ENCODE measurements at regions not wholly inside any gene's neighbourhood (a gene's known extent, or its start where the extent isn't known, plus 50 kb on each side); places are given as distances from the start of the nearest gene placed in this dataset.

DNA sequence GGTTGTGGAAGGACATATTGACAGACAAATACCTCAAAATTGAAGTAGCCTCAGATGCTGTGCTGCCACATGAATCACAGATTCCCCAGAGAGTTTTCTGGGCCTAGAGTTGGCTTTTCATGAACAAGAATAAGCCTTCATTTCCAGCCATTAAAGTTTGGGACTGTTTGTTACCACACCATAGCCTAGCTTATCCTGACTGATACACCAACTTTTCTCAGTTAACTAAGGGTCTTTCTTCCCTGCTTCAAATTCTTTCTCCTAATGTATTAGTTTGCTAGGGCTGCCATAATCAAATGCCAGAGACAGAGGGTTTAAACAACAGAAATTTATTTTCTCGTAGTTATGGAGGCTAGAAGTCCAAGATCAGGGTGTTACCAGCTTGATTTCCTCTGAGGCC is 237.4 kb upstream of the ZFP64 start:
- H3K4me1 ChIP-seq (ENCODE audit: insufficient read depth, low read length, poor library complexity, severe bottlenecking): no peaks in the 10 kb centered on the region
- H3K9ac ChIP-seq (ENCODE audit: low read depth, low read length, poor library complexity, severe bottlenecking): no peak overlapping the region
- H3K9me2 ChIP-seq (replicated peaks; ENCODE audit: low read depth, low read length): no peaks in the 10 kb centered on the region
- no peak overlapping the region for H2AFZ ChIP-seq (ENCODE audit: low read length)
- no peaks in the 10 kb centered on the region for H3K36me3 ChIP-seq (ENCODE audit: insufficient read depth, low read length)
- H3K4me3 ChIP-seq (ENCODE audit: low read length, poor library complexity, severe bottlenecking): no peak overlapping the region
- no peak for TF ChIP-seq EZH2phosphoT487 (IDR thresholded peaks at IDR 0.05; ENCODE audit: borderline replicate concordance)
- no peak for TF ChIP-seq CTCF (conservative IDR thresholded peaks at IDR 0.05; ENCODE audit: low read length)
- no peaks in the 10 kb centered on the region for H3K27me3 ChIP-seq (ENCODE audit: insufficient read depth, low read length, poor library complexity, severe bottlenecking)
- H3K79me2 ChIP-seq (ENCODE audit: insufficient read depth, low read length): no peaks in the 10 kb centered on the region
- no peaks in the 10 kb centered on the region for H3K9me3 ChIP-seq (ENCODE audit: insufficient read depth, low read depth, low read length)
- no peaks in the 10 kb centered on the region for H4K20me1 ChIP-seq (ENCODE audit: insufficient read depth, low read length, poor library complexity, severe bottlenecking)
- H3F3A ChIP-seq (ENCODE audit: low read depth): no peaks in the 10 kb centered on the region
- H3K4me2 ChIP-seq (ENCODE audit: low read depth, low read length, poor library complexity, severe bottlenecking): no peak overlapping the region

DNA sequence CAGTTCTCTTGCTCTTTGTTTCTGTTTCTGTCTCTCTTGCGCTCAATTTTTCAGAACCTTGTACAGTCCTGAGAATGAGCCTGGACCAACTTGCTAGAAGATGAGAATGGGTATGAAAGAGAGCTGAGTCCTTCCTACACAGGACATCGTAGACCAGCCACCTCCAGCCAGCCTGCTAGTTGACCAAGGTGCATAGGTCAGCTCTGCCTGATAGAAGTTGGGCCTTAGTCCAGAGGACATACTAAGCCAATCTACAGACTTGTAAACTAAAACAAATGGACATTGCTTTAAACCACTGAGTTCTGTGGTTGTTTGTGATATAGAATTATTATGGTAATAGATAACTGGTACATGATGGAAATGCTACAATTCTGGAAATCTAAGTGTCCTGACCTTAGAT is 236.4 kb upstream of the ZFP64 start:
- Histone ChIP-seq H3K36me3 (ENCODE audit: insufficient read depth, low read length) (no peaks in the 10 kb centered on the region), H3K9me3 (ENCODE audit: insufficient read depth, low read depth, low read length) (no peaks in the 10 kb centered on the region), H3K27me3 (ENCODE audit: insufficient read depth, low read length, poor library complexity, severe bottlenecking) (no peaks in the 10 kb centered on the region), H2AFZ (ENCODE audit: low read length) (no peak overlapping the region), H3K9ac (ENCODE audit: low read depth, low read length, poor library complexity, severe bottlenecking) (no peak overlapping the region), H3K4me2 (ENCODE audit: low read depth, low read length, poor library complexity, severe bottlenecking) (no peak overlapping the region), H3F3A (ENCODE audit: low read depth) (0 out of 2 replicates have a peak, but pooled peaks cover under 1% of the 10 kb centered on the region), H4K20me1 (ENCODE audit: insufficient read depth, low read length, poor library complexity, severe bottlenecking) (no peaks in the 10 kb centered on the region), H3K4me3 (ENCODE audit: low read length, poor library complexity, severe bottlenecking) (no peak overlapping the region), H3K4me1 (ENCODE audit: insufficient read depth, low read length, poor library complexity, severe bottlenecking) (no peaks in the 10 kb centered on the region), H3K9me2 (replicated peaks; ENCODE audit: low read depth, low read length) (no peaks in the 10 kb centered on the region), H3K79me2 (ENCODE audit: insufficient read depth, low read length) (no peaks in the 10 kb centered on the region)
- no peak for TF ChIP-seq CTCF (conservative IDR thresholded peaks at IDR 0.05; ENCODE audit: low read length)
- TF ChIP-seq EZH2phosphoT487 (IDR thresholded peaks at IDR 0.05; ENCODE audit: borderline replicate concordance): no peak

GRCh38 chr20:52426856-52427255 is 235.3 kb upstream of the ZFP64 start:
- TF ChIP-seq EZH2phosphoT487 (IDR thresholded peaks at IDR 0.05; ENCODE audit: borderline replicate concordance) (no peak), CTCF (conservative IDR thresholded peaks at IDR 0.05; ENCODE audit: low read length) (no peak)
- Histone ChIP-seq H4K20me1 (ENCODE audit: insufficient read depth, low read length, poor library complexity, severe bottlenecking) (no peaks in the 10 kb centered on the region), H3K4me2 (ENCODE audit: low read depth, low read length, poor library complexity, severe bottlenecking) (no peak overlapping the region), H2AFZ (ENCODE audit: low read length) (no peak overlapping the region), H3F3A (ENCODE audit: low read depth) (peaks cover 3% of the 10 kb centered on the region; the same call in 1 of the 2 replicates), H3K4me1 (ENCODE audit: insufficient read depth, low read length, poor library complexity, severe bottlenecking) (no peaks in the 10 kb centered on the region), H3K9ac (ENCODE audit: low read depth, low read length, poor library complexity, severe bottlenecking) (no peak overlapping the region), H3K27me3 (ENCODE audit: insufficient read depth, low read length, poor library complexity, severe bottlenecking) (no peaks in the 10 kb centered on the region), H3K9me3 (ENCODE audit: insufficient read depth, low read depth, low read length) (no peaks in the 10 kb centered on the region), H3K9me2 (replicated peaks; ENCODE audit: low read depth, low read length) (no peaks in the 10 kb centered on the region), H3K4me3 (ENCODE audit: low read length, poor library complexity, severe bottlenecking) (no peak overlapping the region), H3K79me2 (ENCODE audit: insufficient read depth, low read length) (no peaks in the 10 kb centered on the region), H3K36me3 (ENCODE audit: insufficient read depth, low read length) (no peaks in the 10 kb centered on the region)
